PC-9 (cell line): ENCODE measurements at regions not wholly inside any gene's neighbourhood (a gene's known extent, or its start where the extent isn't known, plus 50 kb on each side); places are given as distances from the start of the nearest gene placed in this dataset.

Experiments used
- CTCF ChIP-seq: fragments of 200-600 bp; sonication (generic); conservative IDR thresholded peaks from 2 replicates; pipeline ENCODE4 v1.6.1; 2017; ENCODE audit warnings: mixed run types, antibody characterized with exemption, mild to moderate bottlenecking, moderate library complexity
- EZH2 ChIP-seq: fragments of 200-600 bp; sonication (generic); IDR thresholded peaks from 2 replicates; pipeline ENCODE4 v1.8.0; 2017; ENCODE audit warnings: antibody characterized with exemption, low read depth

DNA sequence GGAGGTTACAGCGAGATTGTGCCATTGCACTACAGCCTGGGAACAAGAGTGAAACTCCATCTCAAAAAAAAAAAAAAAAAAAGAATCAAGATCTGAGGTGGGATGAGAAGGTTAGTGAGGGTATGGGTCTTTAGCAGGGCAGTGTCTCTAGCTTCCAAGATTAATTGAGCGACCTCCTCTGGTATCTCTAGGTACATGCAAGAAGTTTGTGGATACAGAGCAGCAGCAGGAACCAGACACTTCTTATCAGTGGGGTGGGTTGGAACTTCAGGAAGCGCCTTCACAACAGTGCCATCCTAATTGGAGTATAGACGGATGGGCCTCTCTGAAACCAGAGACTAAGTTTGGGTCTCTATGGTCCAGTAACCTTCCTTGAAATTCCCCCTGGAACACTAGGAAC, 51.9 kb upstream of the CISTR start:
- TF ChIP-seq CTCF, result peak; percentile 39; the same call in 1 of the 2 replicates
- TF ChIP-seq EZH2, result no peak
